Subcutaneous abdominal adipose tissue (tissue), 5 donors: ENCODE measurements at regions not wholly inside any gene's neighbourhood (a gene's known extent, or its start where the extent isn't known, plus 50 kb on each side); places are given as distances from the start of the nearest gene placed in this dataset.

Source experiments
- H3K27ac ChIP-seq: one replicate; pipeline ENCODE4 v1.7.0; 2013; ENCODE audit warnings: low read depth, mild to moderate bottlenecking, inconsistent platforms, low read length, moderate library complexity
- H3K27me3 ChIP-seq, 5 donors: one replicate each; pipeline ENCODE4 v1.7.0; 2013; ENCODE audit warnings: low read length in 5 of 5, inconsistent platforms in 1 of 5; ENCODE audit not compliant: control insufficient read depth in 5 of 5, insufficient read depth in 4 of 5
- H3K36me3 ChIP-seq, 5 donors: one replicate each; pipeline ENCODE4 v1.7.0; 2013; ENCODE audit warnings: low read length in 5 of 5; ENCODE audit not compliant: control insufficient read depth in 5 of 5, insufficient read depth in 5 of 5
- H3K4me1 ChIP-seq, 5 donors: one replicate each; pipeline ENCODE4 v1.7.0; 2013; ENCODE audit warnings: low read length in 5 of 5, mild to moderate bottlenecking in 3 of 5, moderate library complexity in 1 of 5; ENCODE audit not compliant: control insufficient read depth in 5 of 5, insufficient read depth in 5 of 5
- H3K4me3 ChIP-seq, 5 donors: one replicate each; pipeline ENCODE4 v1.7.0; 2013; ENCODE audit warnings: low read length in 5 of 5, low read depth in 1 of 5
- H3K9ac ChIP-seq, 5 donors: one replicate each; pipeline ENCODE4 v1.7.0; 2013; ENCODE audit warnings: low read length in 5 of 5, mild to moderate bottlenecking in 4 of 5, moderate library complexity in 3 of 5
- H3K9me3 ChIP-seq, 5 donors: one replicate each; pipeline ENCODE4 v1.7.0; 2013; ENCODE audit warnings: low read length in 5 of 5; ENCODE audit not compliant: control insufficient read depth in 5 of 5
- donor health status: healthy.
- donor health status: healthy.
- donor health status: healthy.
- donor health status: healthy.
- donor health status: healthy.

DNA sequence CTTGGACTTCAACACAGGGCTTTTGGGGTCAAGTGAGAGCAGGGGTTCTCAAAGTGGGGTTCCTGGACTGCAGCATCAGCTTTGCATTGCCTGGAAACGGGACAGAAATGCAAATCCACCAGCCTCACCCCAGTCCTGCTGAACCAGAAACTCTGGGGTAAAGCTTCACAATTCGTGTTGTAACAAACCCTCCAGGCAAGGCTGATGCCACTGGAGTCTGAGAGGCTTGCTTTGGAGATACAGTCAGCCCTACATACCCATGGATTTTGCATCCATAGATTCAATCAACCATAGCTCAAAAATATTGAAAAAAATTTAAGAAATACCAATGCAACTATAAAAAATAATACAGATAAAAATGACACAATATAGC is 160.4 kb upstream of the ECI2 start:
- H3K36me3 ChIP-seq: no peaks in the 10 kb centered on the region
- H3K4me1 ChIP-seq: peaks cover 0 to 11% (median 0%) of the 10 kb centered on the region in 5 donors
- H3K9me3 ChIP-seq: peaks cover 0 to 9% (median 0%) of the 10 kb centered on the region in 5 donors
- no peak overlapping the region for H3K27ac ChIP-seq
- peaks cover 0 to 3% (median 0%) of the 10 kb centered on the region in 5 donors for H3K27me3 ChIP-seq
- H3K9ac ChIP-seq: no peak overlapping the region
- H3K4me3 ChIP-seq: no peak overlapping the region

DNA sequence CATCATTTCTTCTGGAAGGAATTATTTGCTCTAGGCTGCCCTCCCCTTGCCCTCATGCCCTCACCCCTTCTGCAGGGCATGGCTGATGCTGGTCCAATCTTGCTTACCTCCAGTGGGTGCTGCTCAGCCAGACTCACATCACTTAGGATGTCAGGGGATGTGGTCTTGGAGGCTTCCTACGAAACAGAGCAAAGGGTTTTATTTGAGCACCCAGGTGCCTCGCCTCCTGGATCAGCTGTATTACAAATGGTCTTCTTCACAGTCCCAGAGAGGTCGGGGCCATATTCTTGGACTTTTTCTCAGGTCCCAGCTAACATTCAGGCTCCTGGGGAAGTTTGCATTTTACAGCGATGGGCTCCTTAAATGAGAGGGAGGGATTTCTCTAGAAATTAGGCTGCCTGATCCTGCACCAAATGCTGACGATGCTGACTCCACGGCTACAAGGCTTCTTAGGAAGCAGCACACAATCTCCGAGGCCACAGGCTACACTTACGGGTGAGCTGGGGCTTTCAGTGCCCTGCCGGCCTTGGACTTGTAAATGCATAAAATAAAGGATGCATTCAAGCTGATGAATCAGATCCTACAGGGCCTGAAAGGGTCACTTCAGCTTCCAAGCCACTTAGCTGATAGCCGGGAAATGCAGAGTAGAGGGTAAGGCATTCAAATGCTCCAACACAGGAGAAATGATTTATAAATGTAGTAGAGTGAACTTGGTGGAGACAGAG is 159.8 kb upstream of the ECI2 start:
- no peak overlapping the region for H3K27ac ChIP-seq
- peaks cover 0 to 11% (median 0%) of the 10 kb centered on the region in 5 donors for H3K4me1 ChIP-seq
- no peak overlapping the region for H3K4me3 ChIP-seq
- peaks cover 0 to 3% (median 0%) of the 10 kb centered on the region in 5 donors for H3K27me3 ChIP-seq
- no peaks in the 10 kb centered on the region for H3K36me3 ChIP-seq
- H3K9me3 ChIP-seq: peaks cover 0 to 9% (median 0%) of the 10 kb centered on the region in 5 donors
- H3K9ac ChIP-seq: no peak overlapping the region

DNA sequence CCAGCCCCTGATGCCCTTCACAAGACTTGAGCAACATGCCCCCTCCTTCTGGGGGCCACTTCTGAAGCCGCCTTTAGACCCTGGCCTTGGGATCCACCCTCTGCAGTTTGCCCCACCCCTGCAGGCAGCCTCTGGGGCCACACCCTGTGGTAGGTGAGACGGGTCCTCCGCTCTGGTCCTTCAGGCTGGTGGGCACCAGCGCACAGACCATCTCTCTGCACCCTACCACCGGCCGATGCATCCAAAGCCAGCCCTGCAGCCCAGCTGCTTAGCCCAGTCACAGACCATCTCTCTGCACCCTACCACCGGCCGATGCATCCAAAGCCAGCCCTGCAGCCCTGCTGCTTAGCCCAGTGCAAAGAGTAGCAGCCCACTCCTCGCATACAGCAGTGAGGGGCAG is 159.3 kb upstream of the ECI2 start:
- H3K27me3 ChIP-seq: peaks cover 0 to 3% (median 0%) of the 10 kb centered on the region in 5 donors
- H3K4me1 ChIP-seq: peaks cover 0 to 11% (median 0%) of the 10 kb centered on the region in 5 donors
- H3K36me3 ChIP-seq: no peaks in the 10 kb centered on the region
- H3K9me3 ChIP-seq: peaks cover 0 to 9% (median 0%) of the 10 kb centered on the region in 5 donors
- no peak overlapping the region for H3K27ac ChIP-seq
- H3K9ac ChIP-seq: no peak overlapping the region
- H3K4me3 ChIP-seq: no peak overlapping the region

DNA sequence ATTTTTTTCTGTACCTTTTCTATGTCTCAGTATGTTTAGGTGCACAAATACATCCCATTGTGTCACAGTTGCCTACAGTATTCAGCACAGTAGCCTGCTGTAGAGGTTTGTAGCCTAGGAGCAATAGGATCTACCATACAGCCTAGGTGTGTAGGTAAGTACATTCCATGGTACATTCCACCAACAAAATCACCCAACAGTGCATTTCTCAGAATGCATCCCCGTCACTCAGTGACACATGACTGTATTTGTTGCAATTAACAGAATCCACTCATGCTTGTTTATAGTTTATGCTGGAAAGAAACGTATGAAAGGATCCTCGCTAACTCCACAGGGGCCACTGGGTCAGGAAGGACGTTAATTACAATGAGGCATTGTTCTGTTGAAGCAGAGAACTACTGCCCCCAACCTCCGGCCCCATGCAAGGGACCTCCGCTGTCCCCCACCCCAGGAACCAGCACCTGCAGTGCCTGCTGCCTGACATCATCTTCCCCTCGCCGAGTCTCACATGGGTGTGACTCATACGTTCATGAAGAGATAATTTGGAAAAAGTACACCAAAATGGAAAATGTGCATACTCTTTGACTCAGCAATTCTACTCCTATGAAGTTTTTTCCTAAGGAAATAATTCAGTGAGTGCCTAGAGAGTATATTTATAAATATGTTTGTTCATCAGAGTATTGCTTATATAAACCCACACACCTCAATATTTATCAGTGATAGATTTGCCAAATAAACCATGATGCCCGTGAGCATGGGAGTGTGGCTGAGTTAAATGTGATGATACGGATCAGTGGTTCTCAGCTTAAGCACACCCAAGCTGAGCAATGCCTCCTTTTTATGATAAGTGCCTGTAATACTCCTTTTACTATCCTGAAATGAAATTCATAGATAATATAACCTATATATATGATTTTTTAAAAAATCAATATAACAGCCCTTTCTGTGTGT is 156.4 kb upstream of the ECI2 start:
- no peak overlapping the region for H3K4me3 ChIP-seq
- H3K9me3 ChIP-seq: no peaks in the 10 kb centered on the region
- no peaks in the 10 kb centered on the region for H3K36me3 ChIP-seq
- no peak overlapping the region for H3K9ac ChIP-seq
- no peak overlapping the region for H3K27ac ChIP-seq
- H3K27me3 ChIP-seq: peaks cover 0 to 3% (median 0%) of the 10 kb centered on the region in 5 donors
- peaks cover 0 to 31% (median 12%) of the 10 kb centered on the region in 5 donors for H3K4me1 ChIP-seq

DNA sequence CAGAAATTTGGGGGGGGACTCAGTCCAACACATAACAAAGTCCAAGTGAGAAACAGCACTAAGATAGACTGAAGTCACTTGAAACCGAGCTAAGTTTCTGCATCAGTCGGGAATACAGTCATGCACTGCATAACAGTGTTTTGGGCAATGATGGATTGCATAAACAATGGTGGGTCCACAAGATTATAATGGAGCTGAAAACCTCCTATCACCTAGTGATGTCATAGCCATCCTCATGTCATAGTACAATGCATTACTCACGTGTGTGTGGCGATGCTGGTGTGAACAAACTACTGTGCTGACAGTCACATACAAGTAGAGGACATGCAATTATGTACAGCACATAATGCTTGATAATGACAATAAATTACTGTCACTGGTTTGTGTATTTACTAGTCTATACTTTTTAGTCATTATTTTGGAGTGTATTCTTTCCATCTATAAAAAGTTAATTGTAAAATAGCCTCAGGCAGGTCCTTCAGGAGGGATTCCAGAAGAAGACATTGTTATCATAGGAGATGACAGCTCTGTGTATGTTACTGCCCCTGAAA is 154.5 kb upstream of the ECI2 start:
- Histone ChIP-seq H3K9me3 (no peaks in the 10 kb centered on the region), H3K36me3 (no peaks in the 10 kb centered on the region), H3K27me3 (peaks cover 0 to 3% (median 0%) of the 10 kb centered on the region in 5 donors), H3K27ac (no peak overlapping the region), H3K9ac (no peak overlapping the region), H3K4me3 (no peak overlapping the region), H3K4me1 (peaks cover 0 to 34% (median 13%) of the 10 kb centered on the region in 5 donors)

DNA sequence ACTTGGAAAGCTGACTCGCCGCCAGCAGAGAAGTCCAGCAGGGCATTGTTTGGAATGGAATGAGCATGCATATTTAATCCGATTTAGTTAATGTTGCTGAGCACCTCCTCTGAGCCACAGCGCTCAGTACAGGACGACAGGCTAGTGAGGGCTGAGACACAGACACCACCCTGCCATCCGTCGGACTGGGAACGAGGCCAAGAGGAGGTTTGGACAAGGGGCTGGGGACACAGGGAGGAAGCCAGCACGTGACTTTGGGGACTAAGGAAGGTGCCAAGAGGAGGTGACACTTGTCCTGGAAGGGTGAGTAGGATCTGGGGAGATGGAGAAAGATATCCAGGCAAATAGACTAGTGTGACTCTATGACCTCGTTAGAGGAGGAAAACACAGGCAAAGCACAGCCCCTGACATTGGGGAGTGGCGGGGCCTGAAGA is 152.5 kb upstream of the ECI2 start:
- peak overlapping the region in 2 of 5 donors; percentile 1 to 27 for H3K4me3 ChIP-seq
- H3K9me3 ChIP-seq: no peaks in the 10 kb centered on the region
- H3K36me3 ChIP-seq: no peaks in the 10 kb centered on the region
- H3K27me3 ChIP-seq: no peaks in the 10 kb centered on the region
- H3K27ac ChIP-seq: no peak overlapping the region
- H3K9ac ChIP-seq: peak overlapping the region in 1 of 5 donors; percentile 23
- peaks cover 0 to 34% (median 13%) of the 10 kb centered on the region in 5 donors for H3K4me1 ChIP-seq

DNA sequence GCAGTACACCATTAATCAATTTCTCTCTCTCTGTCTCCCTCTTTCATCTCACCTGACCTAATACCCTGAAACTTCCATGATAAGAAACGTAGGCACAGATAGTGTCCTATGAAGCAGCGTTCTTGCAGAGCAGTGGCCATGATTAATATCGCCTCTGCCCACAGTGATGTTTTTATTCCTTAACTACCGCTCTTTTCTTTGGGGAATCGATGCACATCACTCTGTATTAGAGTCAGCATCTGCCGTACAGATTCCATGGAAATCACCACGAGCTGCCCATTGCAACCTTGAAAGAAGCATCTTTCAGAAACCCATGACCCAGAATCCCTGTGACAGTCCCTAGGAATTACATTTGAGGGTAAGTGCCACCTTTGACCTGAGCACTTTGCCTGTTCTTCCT is 152.0 kb upstream of the ECI2 start:
- H3K4me1 ChIP-seq: peaks cover 0 to 34% (median 16%) of the 10 kb centered on the region in 5 donors
- H3K36me3 ChIP-seq: no peaks in the 10 kb centered on the region
- no peak overlapping the region for H3K27ac ChIP-seq
- peak overlapping the region in 1 of 5 donors; percentile 27 for H3K4me3 ChIP-seq
- no peaks in the 10 kb centered on the region for H3K9me3 ChIP-seq
- H3K27me3 ChIP-seq: no peaks in the 10 kb centered on the region
- H3K9ac ChIP-seq: no peak overlapping the region

DNA sequence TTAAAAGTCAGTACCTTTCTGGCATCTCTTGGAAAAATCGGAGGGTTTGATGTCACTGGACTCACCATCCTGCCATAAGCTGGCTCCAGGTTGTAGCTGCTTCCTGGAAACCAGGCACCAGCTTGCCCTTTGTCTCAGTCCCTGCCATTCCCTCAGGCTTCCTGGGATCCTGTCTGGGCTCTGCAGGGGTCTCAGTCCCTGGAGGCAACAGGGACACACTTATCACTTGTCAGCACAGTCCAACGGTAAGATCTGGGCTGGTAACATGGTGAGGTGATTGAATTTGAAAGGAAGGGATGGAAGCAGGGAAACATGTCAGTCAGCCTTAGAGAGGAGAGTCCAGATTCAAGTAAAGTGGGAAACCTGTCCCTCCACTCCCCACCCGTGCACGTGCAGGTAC is 147.6 kb upstream of the ECI2 start:
- H3K4me1 ChIP-seq: peaks cover 4 to 24% (median 22%) of the 10 kb centered on the region in 5 donors
- H3K9ac ChIP-seq: no peak overlapping the region
- no peaks in the 10 kb centered on the region for H3K36me3 ChIP-seq
- H3K9me3 ChIP-seq: peaks cover 0 to 3% (median 0%) of the 10 kb centered on the region in 5 donors
- no peak overlapping the region for H3K4me3 ChIP-seq
- no peak overlapping the region for H3K27ac ChIP-seq
- peaks cover 0 to 6% (median 0%) of the 10 kb centered on the region in 5 donors for H3K27me3 ChIP-seq

DNA sequence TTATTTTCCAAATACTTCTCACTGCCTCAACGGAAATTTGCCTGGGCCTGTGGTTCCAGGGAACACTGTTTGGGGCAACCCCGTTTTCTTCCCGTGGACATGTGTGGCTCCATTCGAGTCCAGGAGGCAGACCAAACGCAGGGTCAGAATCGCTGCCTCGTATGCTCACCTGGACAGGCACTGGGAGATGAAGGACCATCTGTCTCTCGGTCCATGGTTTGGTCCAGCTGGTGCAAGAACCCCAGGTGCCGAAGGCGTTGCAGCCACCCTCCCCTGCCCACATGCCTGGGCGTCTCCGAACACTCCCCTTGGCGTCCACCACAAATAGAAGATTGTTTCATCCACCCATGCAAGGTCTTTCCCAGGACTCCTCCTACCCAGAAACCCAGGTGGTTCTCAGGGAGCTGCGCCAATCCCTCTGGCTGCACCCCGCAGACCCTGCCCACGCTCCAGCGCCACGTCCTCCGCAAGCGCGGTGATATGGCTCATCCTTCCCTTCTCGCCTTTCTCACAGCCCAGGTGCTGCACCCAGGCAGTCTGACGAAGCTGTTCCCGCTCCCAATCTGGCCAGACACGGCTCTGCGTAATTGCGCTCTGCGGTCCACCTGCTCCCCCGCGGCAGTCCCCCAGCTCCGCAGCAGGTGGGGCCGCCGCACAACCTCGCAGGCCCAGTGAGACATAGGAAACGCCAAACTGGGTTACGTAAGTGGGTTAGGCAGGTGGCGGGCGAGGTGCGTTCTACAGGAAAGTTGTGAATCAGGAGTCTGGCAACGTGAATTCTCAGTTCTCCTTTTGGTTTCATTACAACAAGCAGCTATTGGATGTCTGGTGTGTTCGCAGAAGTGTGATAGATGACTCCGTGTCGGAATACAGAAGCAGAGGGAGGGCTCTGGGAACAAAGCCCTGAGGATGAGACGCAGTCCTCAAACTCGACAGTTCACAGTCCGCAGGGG is 146.2 kb upstream of the ECI2 start:
- Histone ChIP-seq H3K9ac (peak overlapping the region in 2 of 5 donors; percentile 20 to 45), H3K27ac (no peak overlapping the region), H3K27me3 (peaks cover 0 to 6% (median 0%) of the 10 kb centered on the region in 5 donors), H3K36me3 (no peaks in the 10 kb centered on the region), H3K4me3 (peak overlapping the region; percentile 55 to 67 (median 60)), H3K4me1 (peaks cover 4 to 12% (median 11%) of the 10 kb centered on the region in 5 donors), H3K9me3 (peaks cover 0 to 3% (median 0%) of the 10 kb centered on the region in 5 donors)
